Nephron progenitor cell (in vitro differentiated cells): ENCODE measurements at regions not wholly inside any gene's neighbourhood (a gene's known extent, or its start where the extent isn't known, plus 50 kb on each side); places are given as distances from the start of the nearest gene placed in this dataset.
"Not testable (repeated sequence)": the region's sequence is repeated elsewhere in the genome, so short reads cannot be mapped to it uniquely, and the experiment has no call there.

ENCODE experiments used
- DNase-seq: peaks from one replicate; pipeline ENCODE4 v3.0.0; 2021
- H3K27ac Mint-ChIP-seq: 2 replicates; pipeline ENCODE4 v1.8.0; 2021; ENCODE audit warnings: mild to moderate bottlenecking, moderate library complexity, mixed read lengths
- H3K27me3 Mint-ChIP-seq: 2 replicates; pipeline ENCODE4 v1.8.0; 2021; ENCODE audit warnings: mild to moderate bottlenecking, low read depth, mixed read lengths; ENCODE audit not compliant: poor library complexity
- H3K36me3 Mint-ChIP-seq: 2 replicates; pipeline ENCODE4 v1.8.0; 2021; ENCODE audit warnings: low read depth, mixed read lengths
- H3K4me1 Mint-ChIP-seq: 2 replicates; pipeline ENCODE4 v1.8.0; 2021; ENCODE audit warnings: mixed read lengths
- H3K4me3 Mint-ChIP-seq: 2 replicates; pipeline ENCODE4 v1.8.0; 2021; ENCODE audit warnings: mild to moderate bottlenecking, moderate library complexity, mixed read lengths
- H3K9me3 Mint-ChIP-seq: 2 replicates; pipeline ENCODE4 v1.8.0; 2021; ENCODE audit warnings: mild to moderate bottlenecking, moderate library complexity, mixed read lengths
- CTCF ChIP-seq: fragments of 200-600 bp; sonication (generic); IDR thresholded peaks from 2 replicates; pipeline ENCODE4 v1.5.0; 2021; ENCODE audit warnings: antibody characterized with exemption

GRCh38 chr4:187663076-187663475 lies 332.5 kb upstream of the ZFP42 start:
- H3K27ac Mint-ChIP-seq = no peak overlapping the region

DNA sequence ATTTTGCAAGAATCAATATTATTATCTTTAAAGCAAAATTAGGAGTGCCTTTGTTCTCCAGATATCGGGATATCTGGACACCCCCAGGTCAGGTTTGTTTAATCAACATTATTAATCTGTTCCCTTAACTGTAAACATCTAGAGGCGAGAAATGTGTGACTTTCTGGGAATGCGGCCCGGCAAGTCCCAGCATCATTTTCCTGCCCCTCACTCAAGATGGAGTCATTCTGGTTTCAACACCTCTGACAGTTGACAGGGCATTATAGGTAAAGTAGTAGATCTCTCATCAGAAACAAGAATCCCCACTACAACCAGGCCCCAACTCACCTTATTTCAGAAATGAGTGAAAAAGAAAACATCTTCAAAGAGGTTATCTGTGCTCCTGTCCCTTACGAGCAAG lies 331.6 kb upstream of the ZFP42 start:
- peaks cover 5% of the 10 kb centered on the region for H3K4me1 Mint-ChIP-seq
- H3K4me3 Mint-ChIP-seq = no peak overlapping the region
- no peak for TF ChIP-seq CTCF
- H3K36me3 Mint-ChIP-seq = no peaks in the 10 kb centered on the region
- DNase-seq = no peak
- peaks cover 15% of the 10 kb centered on the region for H3K9me3 Mint-ChIP-seq
- H3K27ac Mint-ChIP-seq = no peak overlapping the region
- peaks cover 2% of the 10 kb centered on the region for H3K27me3 Mint-ChIP-seq

More at GRCh38 chr4:187663076-187663475, 332.5 kb upstream of the ZFP42 start:
- H3K36me3 Mint-ChIP-seq = no peaks in the 10 kb centered on the region
- H3K4me1 Mint-ChIP-seq = peaks cover 5% of the 10 kb centered on the region
- H3K4me3 Mint-ChIP-seq = no peak overlapping the region
- TF ChIP-seq CTCF = no peak
- no peak for DNase-seq
- peaks cover 2% of the 10 kb centered on the region for H3K27me3 Mint-ChIP-seq
- peaks cover 16% of the 10 kb centered on the region for H3K9me3 Mint-ChIP-seq

DNA sequence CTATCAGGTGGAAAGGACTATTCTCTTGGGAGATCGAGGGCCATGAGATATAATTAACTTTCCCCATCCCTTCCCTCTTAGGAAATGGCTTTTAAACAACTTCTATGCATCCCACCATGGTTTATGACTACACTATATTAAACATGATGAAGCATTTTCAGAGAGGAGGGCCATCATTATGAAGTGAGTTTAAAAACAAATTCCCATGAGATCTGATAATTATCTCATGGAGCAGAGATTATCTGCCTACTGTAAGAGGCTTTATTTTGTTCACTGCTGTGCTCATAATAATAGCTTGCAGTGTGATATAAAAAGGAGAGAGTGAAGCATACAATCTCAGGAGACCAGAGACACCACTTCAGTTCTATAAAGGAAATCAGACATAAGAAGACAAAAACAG lies 330.5 kb upstream of the ZFP42 start:
- peaks cover 5% of the 10 kb centered on the region for H3K4me1 Mint-ChIP-seq
- no peak for TF ChIP-seq CTCF
- H3K36me3 Mint-ChIP-seq = no peaks in the 10 kb centered on the region
- H3K4me3 Mint-ChIP-seq = no peak overlapping the region
- DNase-seq = no peak
- H3K27ac Mint-ChIP-seq = no peak overlapping the region
- H3K9me3 Mint-ChIP-seq = peaks cover 11% of the 10 kb centered on the region
- H3K27me3 Mint-ChIP-seq = peaks cover 2% of the 10 kb centered on the region

DNA sequence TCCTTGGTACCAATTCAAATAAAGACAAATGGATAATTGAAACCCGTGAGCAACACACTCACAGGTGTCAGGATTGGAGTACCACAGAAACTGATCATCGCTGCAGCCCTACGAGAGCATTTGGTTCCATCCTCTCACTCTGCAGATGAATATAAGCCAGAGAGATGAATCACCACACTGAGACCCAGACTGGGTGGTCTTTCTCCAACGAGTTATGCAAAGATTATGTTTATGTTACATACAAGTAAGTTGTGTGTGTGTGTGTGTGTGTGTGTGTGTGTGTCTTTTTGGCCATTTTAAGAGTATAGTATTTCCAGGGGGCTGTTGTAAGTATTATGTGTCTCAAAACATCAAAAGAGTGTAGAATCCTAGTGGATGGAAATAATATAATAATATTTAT lies 329.5 kb upstream of the ZFP42 start:
- Mint-ChIP-seq H3K4me3 (no peak overlapping the region), H3K36me3 (no peaks in the 10 kb centered on the region), H3K27ac (no peak overlapping the region), H3K9me3 (peaks cover 12% of the 10 kb centered on the region), H3K27me3 (peaks cover 2% of the 10 kb centered on the region), H3K4me1 (peaks cover 5% of the 10 kb centered on the region)
- no peak for DNase-seq
- no peak for TF ChIP-seq CTCF

DNA sequence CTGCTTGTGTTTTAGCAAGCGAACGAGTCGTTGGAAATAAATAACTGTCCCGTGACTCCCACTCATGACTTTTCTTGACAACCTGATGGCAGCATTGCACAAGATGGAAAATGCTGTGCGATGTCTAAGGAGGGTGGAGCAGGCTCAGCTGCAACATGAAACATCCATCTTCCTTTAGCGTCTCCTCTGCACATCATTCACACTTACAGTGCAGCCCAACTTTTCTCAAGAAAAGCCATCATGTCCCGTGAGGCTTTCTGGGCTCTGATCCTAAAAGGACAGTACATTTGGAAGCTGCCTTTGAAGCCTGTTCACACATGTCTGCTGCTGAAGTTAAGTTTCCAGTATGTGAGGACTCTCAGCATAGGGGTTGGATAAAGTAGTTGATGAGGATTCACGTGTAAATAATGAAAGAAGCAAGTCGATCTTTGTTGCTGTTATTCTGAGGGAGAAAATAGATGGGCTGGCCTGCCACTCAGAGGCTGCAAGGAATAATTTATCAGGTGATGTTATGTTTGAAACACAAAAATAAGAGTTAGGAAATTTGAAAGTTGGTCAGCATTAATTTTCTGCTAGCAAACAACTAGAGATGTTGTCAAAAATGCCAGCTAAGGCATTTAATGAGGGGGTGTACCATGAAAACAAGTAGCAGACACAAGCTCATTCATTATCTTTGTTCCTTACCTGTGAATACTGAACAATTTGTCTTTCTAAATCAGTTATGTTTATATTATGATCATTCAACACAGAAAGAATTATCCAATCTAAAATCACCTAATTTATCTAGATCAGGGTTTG lies 328.7 kb upstream of the ZFP42 start:
- H3K4me3 Mint-ChIP-seq = no peak overlapping the region
- no peak for DNase-seq
- no peaks in the 10 kb centered on the region for H3K36me3 Mint-ChIP-seq
- peaks cover 5% of the 10 kb centered on the region for H3K4me1 Mint-ChIP-seq
- no peak for TF ChIP-seq CTCF
- H3K9me3 Mint-ChIP-seq = peaks cover 14% of the 10 kb centered on the region
- no peaks in the 10 kb centered on the region for H3K27me3 Mint-ChIP-seq
- no peak overlapping the region for H3K27ac Mint-ChIP-seq

DNA sequence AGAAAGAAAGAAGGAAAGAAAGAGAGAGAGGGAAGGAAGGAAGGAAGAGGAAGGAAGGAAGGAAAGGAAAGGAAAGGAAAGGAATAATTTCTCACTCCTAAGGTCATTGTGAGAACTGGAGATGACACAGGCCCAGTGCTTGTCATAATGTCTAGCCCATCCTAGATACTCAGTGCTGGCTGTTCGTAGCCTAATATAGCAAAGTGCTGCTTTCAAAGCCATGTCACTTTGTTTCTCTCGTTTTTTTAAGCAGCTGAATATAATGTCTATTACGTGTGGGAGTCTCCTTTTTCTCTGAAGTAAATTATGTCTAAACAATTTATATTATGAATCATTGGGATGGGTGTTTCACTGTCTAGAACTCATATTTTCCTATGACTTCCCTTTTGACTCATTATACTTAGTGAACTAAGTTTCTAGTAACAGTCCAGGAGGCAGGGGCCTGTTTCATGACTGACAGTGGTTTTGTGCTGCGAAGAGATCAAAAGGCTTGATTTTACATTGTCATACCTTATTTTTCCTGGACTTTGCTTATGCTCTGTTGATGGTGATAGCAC lies 327.0 kb upstream of the ZFP42 start:
- H3K4me3 Mint-ChIP-seq = no peak overlapping the region
- no peak for DNase-seq
- H3K36me3 Mint-ChIP-seq = no peaks in the 10 kb centered on the region
- no peak overlapping the region for H3K27ac Mint-ChIP-seq
- TF ChIP-seq CTCF = no peak
- peaks cover 11% of the 10 kb centered on the region for H3K9me3 Mint-ChIP-seq
- H3K4me1 Mint-ChIP-seq = peaks cover 5% of the 10 kb centered on the region
- peaks cover 2% of the 10 kb centered on the region for H3K27me3 Mint-ChIP-seq

DNA sequence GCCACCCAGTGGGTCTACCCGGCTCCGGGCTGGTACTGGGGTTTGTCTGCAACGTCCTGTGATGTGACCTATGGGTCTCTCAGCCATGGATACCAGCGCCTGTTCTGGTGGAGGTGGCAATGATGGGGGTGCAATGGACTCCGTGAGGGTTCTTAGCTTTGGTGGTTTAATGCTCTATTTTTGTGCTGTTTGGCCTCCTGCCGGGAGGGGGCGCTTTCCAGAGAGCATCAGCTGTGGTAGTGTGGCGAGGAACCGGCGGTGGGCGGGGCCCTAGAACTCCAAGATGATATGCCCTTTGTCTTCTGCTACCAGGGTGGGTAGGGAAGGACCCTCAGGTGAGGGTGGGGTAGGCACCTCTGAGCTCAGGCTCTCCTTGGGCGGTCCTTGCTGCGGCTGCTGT lies 324.1 kb upstream of the ZFP42 start:
- peaks cover 14% of the 10 kb centered on the region for H3K9me3 Mint-ChIP-seq
- DNase-seq, H3K4me3 Mint-ChIP-seq, H3K4me1 Mint-ChIP-seq, H3K27me3 Mint-ChIP-seq, H3K36me3 Mint-ChIP-seq, H3K27ac Mint-ChIP-seq: not testable (repeated sequence)

- DNase-seq, H3K27ac Mint-ChIP-seq, H3K27me3 Mint-ChIP-seq, H3K4me3 Mint-ChIP-seq, H3K4me1 Mint-ChIP-seq, H3K36me3 Mint-ChIP-seq: not testable (repeated sequence)
- H3K9me3 Mint-ChIP-seq = peaks cover 14% of the 10 kb centered on the region
Observed at GRCh38 chr4:187671958-187672357, 323.6 kb upstream of the ZFP42 start.
